ENCODE measurements at regions not wholly inside any gene's neighbourhood (a gene's known extent, or its start where the extent isn't known, plus 50 kb on each side); places are given as distances from the start of the nearest gene placed in this dataset.

GRCh38 chr17:33785281-33785680 lies 469.8 kb upstream of the CCL2 start:
- in situ Hi-C loops (cut with HindIII; ENCODE audit: extremely low pct_ligation_motif_present, low pct_unique_long_range_greater_than_20kb) (no loop called here), intact Hi-C loops (cut with micrococcal nuclease; ENCODE audit: unreplicated experiment) (no loop called here)
- POLR2A ChIA-PET = no interaction called here
- H3K27ac ChIP-seq (ENCODE audit: extremely low read length, insufficient read depth, low read length) = no peak overlapping the region
- no peaks in the 10 kb centered on the region for H4K20me1 ChIP-seq (ENCODE audit: insufficient read depth, low read length)
- H3K4me3 ChIP-seq (replicated peaks in 1 of 3; ENCODE audit: insufficient read depth in 1 of 3, low read depth in 2 of 3, low read length in 3 of 3) = no peak overlapping the region
- H2AFZ ChIP-seq (ENCODE audit: low read length) = no peak overlapping the region
- BruUV-seq (replicated peaks) = no TSS peak
- DNase-seq (ENCODE audit: low spot score) (no peak), ATAC-seq (no peak), FAIRE-seq (no peak)
- no peak overlapping the region for H3K4me2 ChIP-seq (ENCODE audit: low read depth, low read length)
- peaks cover 0 to 3% of the 10 kb centered on the region in 2 experiments; a peak in 1 of 5 replicates for H3K27me3 ChIP-seq (ENCODE audit: control insufficient read depth in 1 of 2, insufficient read depth in 2 of 2, low read length in 2 of 2)
- H3K9me3 ChIP-seq (ENCODE audit: low read length) = no peaks in the 10 kb centered on the region
- TF ChIP-seq ZSCAN22 (CRISPR knock-in tag; IDR thresholded peaks at IDR 0.05) (no peak), ZBTB7B (CRISPR knock-in tag; IDR thresholded peaks at IDR 0.05) (no peak), ZNF775 (CRISPR knock-in tag; IDR thresholded peaks at IDR 0.05; ENCODE audit: borderline replicate concordance) (no peak), ZNF17 (CRISPR knock-in tag; IDR thresholded peaks at IDR 0.05) (no peak), STAG1 (CRISPR knock-in tag; IDR thresholded peaks at IDR 0.05) (no peak), ATF6 (CRISPR knock-in tag; conservative IDR thresholded peaks at IDR 0.05) (no peak), THAP9 (CRISPR knock-in tag; IDR thresholded peaks at IDR 0.05; ENCODE audit: borderline replicate concordance) (no peak), ZNF547 (CRISPR knock-in tag; IDR thresholded peaks at IDR 0.05) (no peak), XBP1 (CRISPR knock-in tag; IDR thresholded peaks at IDR 0.05) (no peak), PLSCR1 (CRISPR knock-in tag; IDR thresholded peaks at IDR 0.05; ENCODE audit: borderline replicate concordance) (no peak), ZNF18 (CRISPR knock-in tag; IDR thresholded peaks at IDR 0.05; ENCODE audit: insufficient replicate concordance) (no peak), LBX2 (CRISPR knock-in tag; IDR thresholded peaks at IDR 0.05; ENCODE audit: borderline replicate concordance) (no peak), CREB1 (IDR thresholded peaks at IDR 0.05) (no peak), CREB1 (CRISPR knock-in tag; IDR thresholded peaks at IDR 0.05) (no peak), NR2F6 (IDR thresholded peaks at IDR 0.05) (no peak), NR2F6 (CRISPR knock-in tag; IDR thresholded peaks at IDR 0.05) (no peak), ZNF589 (CRISPR knock-in tag; conservative IDR thresholded peaks at IDR 0.05) (no peak)
- CTCF ChIA-PET (ENCODE audit: low intra/inter-chr PET ratio, low total read pairs) = no interaction called here
- no peak overlapping the region for H3K9ac ChIP-seq (ENCODE audit: insufficient read depth, low read depth, low read length)
- H3K4me1 ChIP-seq (ENCODE audit: insufficient read depth, low read length) = no peaks in the 10 kb centered on the region
- no peaks in the 10 kb centered on the region for H3K79me2 ChIP-seq (ENCODE audit: insufficient read depth, low read length)
- no peaks in the 10 kb centered on the region for H3K36me3 ChIP-seq (replicated peaks in 1 of 2; ENCODE audit: control insufficient read depth in 1 of 2, insufficient read depth in 2 of 2, low read length in 2 of 2)

All from HepG2 (cell line).